SK-N-SH treated with all-trans-retinoic acid at 6 μM for 48 hours (cell line): ENCODE measurements at regions not wholly inside any gene's neighbourhood (a gene's known extent, or its start where the extent isn't known, plus 50 kb on each side); places are given as distances from the start of the nearest gene placed in this dataset.

Experiments used
- GLIS3 ChIP-seq: fragments of 250-450 bp; sonication (Bioruptor Pico); IDR thresholded peaks from 2 replicates; pipeline ENCODE4 v1.5.0; 2020; ENCODE audit warnings: mild to moderate bottlenecking, moderate library complexity
- TF ChIP-seq, protein P1 (sequence below): fragments of 250-450 bp; sonication (Bioruptor Pico); IDR thresholded peaks from 2 replicates; pipeline ENCODE4 v1.5.0; 2020; ENCODE audit warnings: mild to moderate bottlenecking, moderate library complexity

DNA sequence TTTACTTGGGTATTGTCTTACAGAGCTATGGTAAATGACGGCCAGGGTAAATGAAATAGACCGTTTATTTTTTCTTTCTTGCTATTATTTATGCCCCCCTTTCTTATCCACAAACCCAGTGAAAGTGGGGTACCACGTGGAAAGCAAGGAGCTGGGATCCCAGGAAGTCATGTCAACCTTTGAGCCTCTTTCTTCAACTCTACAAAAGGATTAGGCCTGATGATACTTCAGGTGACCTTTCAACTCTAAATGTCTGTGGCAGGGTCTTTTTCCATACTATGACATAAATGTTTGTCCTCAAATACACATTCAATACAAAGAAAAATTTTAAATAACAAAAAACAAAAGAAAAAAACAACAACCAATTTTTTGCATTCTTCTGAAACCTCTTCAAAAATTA is 291.4 kb downstream of the ADGB start:
- TF ChIP-seq GLIS3 (CRISPR knock-in tag), result no peak
- TF ChIP-seq, protein P1, sequence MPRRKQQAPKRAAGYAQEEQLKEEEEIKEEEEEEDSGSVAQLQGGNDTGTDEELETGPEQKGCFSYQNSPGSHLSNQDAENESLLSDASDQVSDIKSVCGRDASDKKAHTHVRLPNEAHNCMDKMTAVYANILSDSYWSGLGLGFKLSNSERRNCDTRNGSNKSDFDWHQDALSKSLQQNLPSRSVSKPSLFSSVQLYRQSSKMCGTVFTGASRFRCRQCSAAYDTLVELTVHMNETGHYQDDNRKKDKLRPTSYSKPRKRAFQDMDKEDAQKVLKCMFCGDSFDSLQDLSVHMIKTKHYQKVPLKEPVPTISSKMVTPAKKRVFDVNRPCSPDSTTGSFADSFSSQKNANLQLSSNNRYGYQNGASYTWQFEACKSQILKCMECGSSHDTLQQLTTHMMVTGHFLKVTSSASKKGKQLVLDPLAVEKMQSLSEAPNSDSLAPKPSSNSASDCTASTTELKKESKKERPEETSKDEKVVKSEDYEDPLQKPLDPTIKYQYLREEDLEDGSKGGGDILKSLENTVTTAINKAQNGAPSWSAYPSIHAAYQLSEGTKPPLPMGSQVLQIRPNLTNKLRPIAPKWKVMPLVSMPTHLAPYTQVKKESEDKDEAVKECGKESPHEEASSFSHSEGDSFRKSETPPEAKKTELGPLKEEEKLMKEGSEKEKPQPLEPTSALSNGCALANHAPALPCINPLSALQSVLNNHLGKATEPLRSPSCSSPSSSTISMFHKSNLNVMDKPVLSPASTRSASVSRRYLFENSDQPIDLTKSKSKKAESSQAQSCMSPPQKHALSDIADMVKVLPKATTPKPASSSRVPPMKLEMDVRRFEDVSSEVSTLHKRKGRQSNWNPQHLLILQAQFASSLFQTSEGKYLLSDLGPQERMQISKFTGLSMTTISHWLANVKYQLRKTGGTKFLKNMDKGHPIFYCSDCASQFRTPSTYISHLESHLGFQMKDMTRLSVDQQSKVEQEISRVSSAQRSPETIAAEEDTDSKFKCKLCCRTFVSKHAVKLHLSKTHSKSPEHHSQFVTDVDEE (CRISPR knock-in tag), result no peak
